Natural killer cell (primary cell): ENCODE measurements at regions not wholly inside any gene's neighbourhood (a gene's known extent, or its start where the extent isn't known, plus 50 kb on each side); places are given as distances from the start of the nearest gene placed in this dataset.
"Not testable (repeated sequence)": the region's sequence is repeated elsewhere in the genome, so short reads cannot be mapped to it uniquely, and the experiment has no call there.

Experiments used
- ATAC-seq, 3 donors: fragments of 150-1000 bp in 2 of 3; fragments of 200-7000 bp in 1 of 3; cut with Tn5 transposase; 1 replicate in 1 of 3; 2 replicates in 2 of 3; pipeline ENCODE4 v1.10.0; 2021; ENCODE audit warnings: mild to moderate bottlenecking in 2 of 3, moderate library complexity in 2 of 3
- DNase-seq, 2 donors: peaks; one replicate each; pipeline versions ENCODE4 v3.0.0 to v3.0.0-alpha.2; 2013 to 2021; ENCODE audit warnings: mixed read lengths in 1 of 2
- H3K27ac ChIP-seq: one replicate; pipeline ENCODE4 v1.5.1; 2013; ENCODE audit warnings: mild to moderate bottlenecking, low read length
- H3K27me3 ChIP-seq: one replicate; pipeline ENCODE4 v1.6.1; 2013; ENCODE audit warnings: low read length; ENCODE audit not compliant: control insufficient read depth, insufficient read depth
- H3K36me3 ChIP-seq: one replicate; pipeline ENCODE4 v1.6.1; 2013; ENCODE audit warnings: low read length; ENCODE audit not compliant: control insufficient read depth, insufficient read depth
- H3K4me1 ChIP-seq: one replicate; pipeline ENCODE4 v1.6.1; 2013; ENCODE audit warnings: low read length; ENCODE audit not compliant: control insufficient read depth, insufficient read depth
- H3K4me3 ChIP-seq: one replicate; pipeline ENCODE4 v1.5.1; 2013; ENCODE audit warnings: low read length
- H3K9me3 ChIP-seq: one replicate; pipeline ENCODE4 v1.6.1; 2013; ENCODE audit warnings: low read length; ENCODE audit not compliant: control insufficient read depth, insufficient read depth
- H3K27ac Mint-ChIP-seq, 2 donors: one replicate each; pipeline ENCODE4 v1.8.0; 2022; ENCODE audit warnings: mild to moderate bottlenecking in 2 of 2, mixed read lengths in 2 of 2, moderate library complexity in 1 of 2
- H3K27me3 Mint-ChIP-seq, 2 donors: one replicate each; pipeline ENCODE4 v1.8.0; 2022; ENCODE audit warnings: low read depth in 2 of 2, mixed read lengths in 2 of 2
- H3K36me3 Mint-ChIP-seq: one replicate; pipeline ENCODE4 v1.8.0; 2022; ENCODE audit warnings: mixed read lengths
- H3K4me1 Mint-ChIP-seq, 2 donors: one replicate each; pipeline ENCODE4 v1.8.0; 2022; ENCODE audit warnings: mixed read lengths in 2 of 2
- H3K4me3 Mint-ChIP-seq: one replicate; pipeline ENCODE4 v1.8.0; 2022; ENCODE audit warnings: mild to moderate bottlenecking, moderate library complexity, mixed read lengths
- H3K9me3 Mint-ChIP-seq, 2 donors: one replicate each; pipeline ENCODE4 v1.8.0; 2022; ENCODE audit warnings: mixed read lengths in 2 of 2
- CTCF ChIP-seq: fragments of 200-600 bp; IDR thresholded peaks from one replicate; pipeline ENCODE4 v1.8.0; 2022; ENCODE audit warnings: antibody characterized with exemption
- WGBS: methylation state at CpG from one replicate; pipeline ENCODE4 v1.1.7; 2013; ENCODE audit warnings: missing lambda C conversion rate; ENCODE audit not compliant: insufficient coverage; 5-methylcytosine and 5-hydroxymethylcytosine counted together
- intact Hi-C: fragments of 100-400 bp; cut with micrococcal nuclease; formaldehyde crosslinking; loops from one replicate; pipeline ENCODE4 v1.14.2; 2022

- Histone ChIP-seq H3K27me3 (no peaks in the 10 kb centered on the region), H3K36me3 (no peaks in the 10 kb centered on the region), H3K27ac (no peak overlapping the region), H3K4me1 (no peaks in the 10 kb centered on the region), H3K9me3 (no peaks in the 10 kb centered on the region), H3K4me3 (no peak overlapping the region)
- WGBS: 61% methylated on average over 7 of the region's 8 CpGs
- no peaks in the 10 kb centered on the region for H3K36me3 Mint-ChIP-seq
- H3K4me1 Mint-ChIP-seq: peaks cover 0 to 1% of the 10 kb centered on the region in 2 donors
- peaks cover 4 to 18% of the 10 kb centered on the region in 2 donors for H3K27me3 Mint-ChIP-seq
- H3K4me3 Mint-ChIP-seq: no peak overlapping the region
- H3K27ac Mint-ChIP-seq: no peak overlapping the region
- H3K9me3 Mint-ChIP-seq: no peaks in the 10 kb centered on the region
- DNase-seq: no peak
- peak in 1 of 3 donors; percentile 46 for ATAC-seq
- no peak for TF ChIP-seq CTCF
- intact Hi-C loops: no loop called here
Observed at GRCh38 chr18:966759-967576, 62.3 kb downstream of the ADCYAP1 start.

GRCh38 chr18:968910-969309 is 64.2 kb downstream of the ADCYAP1 start:
- H3K4me3 Mint-ChIP-seq, H3K4me1 ChIP-seq, H3K4me3 ChIP-seq, H3K36me3 ChIP-seq, intact Hi-C loops, H3K9me3 ChIP-seq, H3K27ac ChIP-seq, ATAC-seq, H3K9me3 Mint-ChIP-seq, H3K27ac Mint-ChIP-seq, H3K27me3 Mint-ChIP-seq, H3K4me1 Mint-ChIP-seq, H3K36me3 Mint-ChIP-seq, H3K27me3 ChIP-seq, DNase-seq: not testable (repeated sequence)
- WGBS: no CpG with 5 or more reads among the region's 1 CpG

GRCh38 chr18:969311-969710 is 64.6 kb downstream of the ADCYAP1 start:
- H3K9me3 ChIP-seq, H3K4me1 Mint-ChIP-seq, H3K27ac ChIP-seq, H3K4me1 ChIP-seq, H3K27me3 ChIP-seq, H3K27ac Mint-ChIP-seq, H3K9me3 Mint-ChIP-seq, H3K27me3 Mint-ChIP-seq, H3K4me3 Mint-ChIP-seq, DNase-seq, ATAC-seq, intact Hi-C loops, H3K36me3 ChIP-seq, H3K4me3 ChIP-seq, H3K36me3 Mint-ChIP-seq: not testable (repeated sequence)
- WGBS: 100% methylated on average over 1 of the region's 3 CpGs

GRCh38 chr18:974606-975005 is 69.9 kb downstream of the ADCYAP1 start:
- H3K27ac Mint-ChIP-seq, H3K36me3 ChIP-seq, H3K9me3 ChIP-seq, H3K27ac ChIP-seq, H3K27me3 ChIP-seq, ATAC-seq, H3K36me3 Mint-ChIP-seq, H3K4me3 ChIP-seq, H3K4me3 Mint-ChIP-seq, H3K4me1 Mint-ChIP-seq, DNase-seq, H3K4me1 ChIP-seq, H3K9me3 Mint-ChIP-seq, H3K27me3 Mint-ChIP-seq, intact Hi-C loops: not testable (repeated sequence)
- WGBS: no CpG with 5 or more reads among the region's 6 CpGs

GRCh38 chr18:976393-977128 is 71.9 kb downstream of the ADCYAP1 start:
- intact Hi-C loops: not testable (repeated sequence)
- WGBS: 97% methylated on average over 19 of the region's 37 CpGs

GRCh38 chr18:977327-977726 is 72.7 kb downstream of the ADCYAP1 start:
- H3K4me3 ChIP-seq, ATAC-seq, H3K27me3 ChIP-seq, H3K4me3 Mint-ChIP-seq, H3K36me3 ChIP-seq, H3K27ac Mint-ChIP-seq, H3K9me3 Mint-ChIP-seq, H3K9me3 ChIP-seq, H3K27me3 Mint-ChIP-seq, intact Hi-C loops, H3K27ac ChIP-seq, H3K4me1 Mint-ChIP-seq, H3K4me1 ChIP-seq, H3K36me3 Mint-ChIP-seq, DNase-seq: not testable (repeated sequence)
- WGBS: no CpG with 5 or more reads among the region's 1 CpG

More at GRCh38 chr18:976393-977128, 71.9 kb downstream of the ADCYAP1 start:
- not testable (repeated sequence) for H3K9me3 ChIP-seq, ATAC-seq, H3K27ac Mint-ChIP-seq, H3K36me3 ChIP-seq, H3K4me3 Mint-ChIP-seq, H3K4me1 Mint-ChIP-seq, H3K9me3 Mint-ChIP-seq, H3K27ac ChIP-seq, DNase-seq, H3K27me3 Mint-ChIP-seq, H3K4me1 ChIP-seq, H3K36me3 Mint-ChIP-seq, H3K27me3 ChIP-seq, H3K4me3 ChIP-seq

GRCh38 chr18:977732-978131 is 73.1 kb downstream of the ADCYAP1 start:
- H3K27ac Mint-ChIP-seq, H3K9me3 Mint-ChIP-seq, H3K4me3 ChIP-seq, H3K27me3 Mint-ChIP-seq, ATAC-seq, H3K36me3 ChIP-seq, H3K9me3 ChIP-seq, H3K4me1 Mint-ChIP-seq, H3K27ac ChIP-seq, H3K4me1 ChIP-seq, DNase-seq, intact Hi-C loops, H3K4me3 Mint-ChIP-seq, H3K36me3 Mint-ChIP-seq, H3K27me3 ChIP-seq: not testable (repeated sequence)
- 100% methylated on average over 2 of the region's 3 CpGs for WGBS
